ENCODE measurements at regions not wholly inside any gene's neighbourhood (a gene's known extent, or its start where the extent isn't known, plus 50 kb on each side); places are given as distances from the start of the nearest gene placed in this dataset.

DNA sequence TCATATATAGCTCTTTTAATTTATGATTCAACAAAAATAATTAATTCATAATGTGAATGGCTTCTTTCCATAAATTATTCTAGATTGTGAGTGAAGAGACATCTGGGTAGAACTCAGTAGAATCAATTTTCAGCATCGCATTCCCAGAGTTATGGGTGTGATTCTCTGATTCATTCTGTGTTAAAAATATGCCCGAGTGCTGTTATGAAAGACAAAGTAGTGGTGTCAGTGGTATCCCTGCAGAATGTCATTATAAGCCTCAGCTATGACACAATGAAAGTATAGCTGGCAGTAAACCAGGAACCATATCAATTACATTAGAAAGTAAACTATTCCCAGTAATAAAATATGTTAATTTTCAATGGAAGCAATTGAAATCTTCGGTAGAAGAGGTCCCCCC is 480.5 kb upstream of the SLITRK1 start:
- no peaks in the 10 kb centered on the region for H3K9me3 ChIP-seq
- WGBS, 2 donors (ENCODE audit: low coverage in 1 of 2), result 6 to 11% methylated on average over 1 to 3 of the region's 3 CpGs
- H3K4me3 ChIP-seq, result no peak overlapping the region

GRCh38 chr13:84360822-84361221 is 478.5 kb upstream of the SLITRK1 start:
- WGBS, 2 donors (ENCODE audit: low coverage in 1 of 2), result 93 to 95% methylated on average over 3 to 4 of the region's 4 CpGs
- no peak overlapping the region for H3K4me3 ChIP-seq
- no peak for TF ChIP-seq EP300 (IDR thresholded peaks at IDR 0.05)
- no peak for TF ChIP-seq POLR2A (IDR thresholded peaks at IDR 0.05)
- TF ChIP-seq, protein P1, sequence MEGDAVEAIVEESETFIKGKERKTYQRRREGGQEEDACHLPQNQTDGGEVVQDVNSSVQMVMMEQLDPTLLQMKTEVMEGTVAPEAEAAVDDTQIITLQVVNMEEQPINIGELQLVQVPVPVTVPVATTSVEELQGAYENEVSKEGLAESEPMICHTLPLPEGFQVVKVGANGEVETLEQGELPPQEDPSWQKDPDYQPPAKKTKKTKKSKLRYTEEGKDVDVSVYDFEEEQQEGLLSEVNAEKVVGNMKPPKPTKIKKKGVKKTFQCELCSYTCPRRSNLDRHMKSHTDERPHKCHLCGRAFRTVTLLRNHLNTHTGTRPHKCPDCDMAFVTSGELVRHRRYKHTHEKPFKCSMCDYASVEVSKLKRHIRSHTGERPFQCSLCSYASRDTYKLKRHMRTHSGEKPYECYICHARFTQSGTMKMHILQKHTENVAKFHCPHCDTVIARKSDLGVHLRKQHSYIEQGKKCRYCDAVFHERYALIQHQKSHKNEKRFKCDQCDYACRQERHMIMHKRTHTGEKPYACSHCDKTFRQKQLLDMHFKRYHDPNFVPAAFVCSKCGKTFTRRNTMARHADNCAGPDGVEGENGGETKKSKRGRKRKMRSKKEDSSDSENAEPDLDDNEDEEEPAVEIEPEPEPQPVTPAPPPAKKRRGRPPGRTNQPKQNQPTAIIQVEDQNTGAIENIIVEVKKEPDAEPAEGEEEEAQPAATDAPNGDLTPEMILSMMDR (IDR thresholded peaks at IDR 0.05), result no peak
- no peak for TF ChIP-seq POLR2AphosphoS5 (IDR thresholded peaks at IDR 0.05)
- no peak overlapping the region for H3K27ac ChIP-seq
- H3K4me1 ChIP-seq, result no peaks in the 10 kb centered on the region
- no peak for ATAC-seq
- no peaks in the 10 kb centered on the region for H3K36me3 ChIP-seq
- H3K9me3 ChIP-seq, result no peaks in the 10 kb centered on the region
- no peaks in the 10 kb centered on the region for H3K27me3 ChIP-seq

More for the DNA sequence above, 480.5 kb upstream of the SLITRK1 start:
- no peak for ATAC-seq
- H3K36me3 ChIP-seq, result no peaks in the 10 kb centered on the region
- no peaks in the 10 kb centered on the region for H3K4me1 ChIP-seq
- no peak for TF ChIP-seq EP300 (IDR thresholded peaks at IDR 0.05)
- no peak for TF ChIP-seq POLR2A (IDR thresholded peaks at IDR 0.05)
- TF ChIP-seq POLR2AphosphoS5 (IDR thresholded peaks at IDR 0.05), result no peak
- TF ChIP-seq, protein P1 (IDR thresholded peaks at IDR 0.05), result no peak
- no peak overlapping the region for H3K27ac ChIP-seq
- H3K27me3 ChIP-seq, result no peaks in the 10 kb centered on the region

- Histone ChIP-seq H3K9me3 (no peaks in the 10 kb centered on the region), H3K4me3 (no peak overlapping the region), H3K27ac (no peak overlapping the region), H3K36me3 (no peaks in the 10 kb centered on the region), H3K27me3 (no peaks in the 10 kb centered on the region), H3K4me1 (no peaks in the 10 kb centered on the region)
- ATAC-seq, result no peak
- no peak for TF ChIP-seq EP300 (IDR thresholded peaks at IDR 0.05)
- TF ChIP-seq POLR2A (IDR thresholded peaks at IDR 0.05), result no peak
- no peak for TF ChIP-seq POLR2AphosphoS5 (IDR thresholded peaks at IDR 0.05)
- TF ChIP-seq, protein P1 (IDR thresholded peaks at IDR 0.05), result no peak
- 83 to 85% methylated on average over 1 to 4 of the region's 4 CpGs for WGBS, 2 donors (ENCODE audit: low coverage in 1 of 2)
Observed at GRCh38 chr13:84358601-84359000, 476.3 kb upstream of the SLITRK1 start.

- no peaks in the 10 kb centered on the region for H3K27me3 ChIP-seq
- no peak for ATAC-seq
- H3K4me1 ChIP-seq, result no peaks in the 10 kb centered on the region
- no peaks in the 10 kb centered on the region for H3K9me3 ChIP-seq
- H3K4me3 ChIP-seq, result no peak overlapping the region
- no peak for TF ChIP-seq EP300 (IDR thresholded peaks at IDR 0.05)
- TF ChIP-seq POLR2AphosphoS5 (IDR thresholded peaks at IDR 0.05), result no peak
- TF ChIP-seq POLR2A (IDR thresholded peaks at IDR 0.05), result no peak
- TF ChIP-seq, protein P1 (IDR thresholded peaks at IDR 0.05), result no peak
- H3K36me3 ChIP-seq, result no peaks in the 10 kb centered on the region
- H3K27ac ChIP-seq, result no peak overlapping the region
Observed at GRCh38 chr13:84352946-84353345, 470.7 kb upstream of the SLITRK1 start.

DNA sequence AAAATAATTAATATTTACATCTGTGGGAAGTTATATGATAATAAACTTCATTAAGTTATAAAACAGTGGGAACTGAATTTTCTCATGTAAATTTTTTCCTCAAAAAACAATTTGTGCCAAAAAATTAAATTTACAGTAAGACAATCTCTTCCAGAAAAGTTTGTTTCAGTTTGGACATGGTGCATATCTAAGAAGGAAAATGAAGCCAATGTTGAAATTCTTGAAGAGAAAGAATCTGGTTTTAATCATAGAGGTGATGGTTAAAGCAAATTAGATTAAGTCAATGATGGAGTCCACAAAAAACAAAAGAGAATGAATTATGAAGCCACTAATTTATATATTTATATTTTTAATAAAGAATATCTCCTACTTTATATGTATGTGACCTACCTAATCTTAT is 457.2 kb upstream of the SLITRK1 start:
- Histone ChIP-seq H3K27me3 (no peaks in the 10 kb centered on the region), H3K36me3 (no peaks in the 10 kb centered on the region), H3K4me1 (no peaks in the 10 kb centered on the region), H3K4me3 (no peak overlapping the region), H3K9me3 (no peaks in the 10 kb centered on the region), H3K27ac (no peak overlapping the region)
- ATAC-seq, result no peak
- no peak for TF ChIP-seq EP300 (IDR thresholded peaks at IDR 0.05)
- TF ChIP-seq POLR2A (IDR thresholded peaks at IDR 0.05), result no peak
- TF ChIP-seq POLR2AphosphoS5 (IDR thresholded peaks at IDR 0.05), result no peak
- TF ChIP-seq, protein P1 (IDR thresholded peaks at IDR 0.05), result no peak
